GM23338 (cell line): ENCODE measurements at regions not wholly inside any gene's neighbourhood (a gene's known extent, or its start where the extent isn't known, plus 50 kb on each side); places are given as distances from the start of the nearest gene placed in this dataset.

Experiments
- ATAC-seq: fragments of 200-7000 bp; cut with Tn5 transposase; 3 replicates; pipeline ENCODE4 v1.9.1; 2020
- DNase-seq: peaks from one replicate; pipeline ENCODE4 v3.0.0-alpha.2; 2015; ENCODE audit warnings: low spot score
- H2AFZ ChIP-seq: fragments of 200-600 bp; sonication (generic); 2 replicates; pipeline ENCODE4 v1.8.0; 2016; ENCODE audit warnings: antibody characterized with exemption, mild to moderate bottlenecking, moderate library complexity
- H3F3A ChIP-seq: fragments of 200-600 bp; sonication (generic); replicated peaks from 2 replicates; pipeline ENCODE4 v1.8.0; 2017; ENCODE audit warnings: antibody characterized with exemption, mixed run types, low read depth
- H3K27ac ChIP-seq: fragments of 200-600 bp; sonication (generic); 2 replicates; pipeline ENCODE4 v1.6.1; 2016; ENCODE audit warnings: low read depth
- H3K27me3 ChIP-seq: fragments of 200-600 bp; sonication (generic); 2 replicates; pipeline ENCODE4 v1.8.0; 2016; ENCODE audit warnings: mild to moderate bottlenecking, mixed run types, moderate library complexity; ENCODE audit not compliant: insufficient read depth
- H3K36me3 ChIP-seq: fragments of 200-600 bp; sonication (generic); 2 replicates; pipeline ENCODE4 v1.8.0; 2016; ENCODE audit warnings: mild to moderate bottlenecking; ENCODE audit not compliant: insufficient read depth
- H3K4me1 ChIP-seq: fragments of 200-600 bp; sonication (generic); 2 replicates; pipeline ENCODE4 v1.8.0; 2016; ENCODE audit warnings: mild to moderate bottlenecking, moderate library complexity; ENCODE audit not compliant: insufficient read depth
- H3K4me2 ChIP-seq: fragments of 200-600 bp; sonication (generic); 2 replicates; pipeline ENCODE4 v1.7.1; 2017; ENCODE audit warnings: mixed run types
- H3K4me3 ChIP-seq: fragments of 200-600 bp; sonication (generic); 2 replicates; pipeline ENCODE4 v1.6.1; 2016; ENCODE audit warnings: mixed run types
- H3K79me2 ChIP-seq: fragments of 200-600 bp; sonication (generic); replicated peaks from 2 replicates; pipeline ENCODE4 v1.8.0; 2017; ENCODE audit warnings: mild to moderate bottlenecking; ENCODE audit not compliant: insufficient read depth
- H3K9me2 ChIP-seq: fragments of 200-600 bp; sonication (generic); 2 replicates; pipeline ENCODE4 v1.8.0; 2017; ENCODE audit not compliant: insufficient read depth
- H4K20me1 ChIP-seq: fragments of 200-600 bp; sonication (generic); replicated peaks from 2 replicates; pipeline ENCODE4 v1.8.0; 2017; ENCODE audit warnings: mild to moderate bottlenecking; ENCODE audit not compliant: insufficient read depth
- H3K27ac Mint-ChIP-seq: 2 replicates; pipeline ENCODE4 v1.8.0; 2020; ENCODE audit warnings: inconsistent platforms, mild to moderate bottlenecking, moderate library complexity, mixed read lengths
- H3K27me3 Mint-ChIP-seq: 3 replicates; pipeline ENCODE4 v1.8.0; 2022; ENCODE audit warnings: low read depth, mild to moderate bottlenecking, moderate library complexity, mixed read lengths, inconsistent platforms; ENCODE audit not compliant: insufficient read depth, poor library complexity
- H3K36me3 Mint-ChIP-seq: 3 replicates; pipeline ENCODE4 v1.8.0; 2021; ENCODE audit warnings: low read depth, mild to moderate bottlenecking, inconsistent platforms, moderate library complexity, mixed read lengths
- H3K4me1 Mint-ChIP-seq: 3 replicates; pipeline ENCODE4 v1.8.0; 2020; ENCODE audit warnings: mild to moderate bottlenecking, inconsistent platforms, mixed read lengths
- H3K4me3 Mint-ChIP-seq: 3 replicates; pipeline ENCODE4 v1.8.0; 2021; ENCODE audit warnings: moderate library complexity, mild to moderate bottlenecking, inconsistent platforms, mixed read lengths
- H3K9me3 Mint-ChIP-seq: 3 replicates; pipeline ENCODE4 v1.8.0; 2020; ENCODE audit warnings: moderate library complexity, mild to moderate bottlenecking, inconsistent platforms, mixed read lengths
- CREB1 ChIP-seq: fragments of 250-450 bp; sonication (Bioruptor Pico); IDR thresholded peaks from 2 replicates; pipeline ENCODE4 v1.5.0; 2020; ENCODE audit warnings: low read depth, mild to moderate bottlenecking, moderate library complexity
- EZH2phosphoT487 ChIP-seq: fragments of 200-600 bp; sonication (generic); IDR thresholded peaks from one replicate; pipeline ENCODE4 v1.8.1; 2018; ENCODE audit warnings: antibody characterized with exemption; ENCODE audit not compliant: unreplicated experiment
- NANOG ChIP-seq: IDR thresholded peaks from 2 replicates; pipeline ENCODE4 v1.6.1; 2016; ENCODE audit warnings: antibody characterized with exemption, borderline replicate concordance
- POLR2AphosphoS5 ChIP-seq: IDR thresholded peaks from 2 replicates; pipeline ENCODE4 v1.6.1; 2016; ENCODE audit warnings: antibody characterized with exemption, low read depth
- STAT1 ChIP-seq: IDR thresholded peaks from one replicate; pipeline ENCODE4 v1.6.1; 2016; ENCODE audit warnings: antibody characterized with exemption; ENCODE audit not compliant: unreplicated experiment
- ZNF114 ChIP-seq: fragments of 250-450 bp; sonication (Bioruptor Pico); IDR thresholded peaks from 2 replicates; pipeline ENCODE4 v1.5.0; 2020; ENCODE audit warnings: mild to moderate bottlenecking, moderate library complexity
- ZNF331 ChIP-seq: fragments of 250-450 bp; sonication (Bioruptor Pico); IDR thresholded peaks from 2 replicates; pipeline ENCODE4 v1.5.0; 2020; ENCODE audit warnings: low read depth, mild to moderate bottlenecking, moderate library complexity
- TF ChIP-seq, protein P1 (sequence below), 2 experiments: fragments of 200-600 bp in 1 of 2; sonication (generic) in 1 of 2; conservative IDR thresholded peaks; 2 replicates each; pipeline versions ENCODE4 v1.5.1 to v1.6.1; 2016 to 2017; ENCODE audit warnings: antibody characterized with exemption in 2 of 2, low read depth in 2 of 2, mild to moderate bottlenecking in 2 of 2, moderate library complexity in 1 of 2
- TF ChIP-seq, protein P2 (sequence below): IDR thresholded peaks from one replicate; pipeline ENCODE4 v1.6.1; 2018; ENCODE audit warnings: antibody characterized with exemption; ENCODE audit not compliant: unreplicated experiment
- TF ChIP-seq, protein P3 (sequence below): fragments of 250-450 bp; sonication (Bioruptor Pico); IDR thresholded peaks from 2 replicates; pipeline ENCODE4 v1.5.0; 2020; ENCODE audit warnings: mild to moderate bottlenecking, moderate library complexity

DNA sequence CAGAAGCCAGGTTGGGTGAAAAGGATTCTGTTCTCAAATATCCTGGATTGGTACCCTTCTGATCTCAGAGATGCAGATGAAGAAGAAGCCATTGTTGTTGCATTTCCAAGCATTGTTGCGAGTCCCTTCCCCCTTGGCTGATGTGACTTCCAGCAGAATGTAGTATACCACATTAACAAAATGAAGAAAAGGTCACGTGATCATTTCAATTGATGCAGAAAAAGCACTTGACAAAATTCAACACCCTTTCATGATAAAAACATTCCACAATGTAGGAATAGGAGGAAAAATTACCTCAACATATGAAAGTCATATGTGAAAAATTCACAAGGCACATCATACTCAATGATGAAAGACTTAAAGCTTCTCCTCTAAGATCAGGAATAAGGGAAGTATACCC, 181.9 kb upstream of the PFN2 start (continued):
- TF ChIP-seq, protein P1, sequence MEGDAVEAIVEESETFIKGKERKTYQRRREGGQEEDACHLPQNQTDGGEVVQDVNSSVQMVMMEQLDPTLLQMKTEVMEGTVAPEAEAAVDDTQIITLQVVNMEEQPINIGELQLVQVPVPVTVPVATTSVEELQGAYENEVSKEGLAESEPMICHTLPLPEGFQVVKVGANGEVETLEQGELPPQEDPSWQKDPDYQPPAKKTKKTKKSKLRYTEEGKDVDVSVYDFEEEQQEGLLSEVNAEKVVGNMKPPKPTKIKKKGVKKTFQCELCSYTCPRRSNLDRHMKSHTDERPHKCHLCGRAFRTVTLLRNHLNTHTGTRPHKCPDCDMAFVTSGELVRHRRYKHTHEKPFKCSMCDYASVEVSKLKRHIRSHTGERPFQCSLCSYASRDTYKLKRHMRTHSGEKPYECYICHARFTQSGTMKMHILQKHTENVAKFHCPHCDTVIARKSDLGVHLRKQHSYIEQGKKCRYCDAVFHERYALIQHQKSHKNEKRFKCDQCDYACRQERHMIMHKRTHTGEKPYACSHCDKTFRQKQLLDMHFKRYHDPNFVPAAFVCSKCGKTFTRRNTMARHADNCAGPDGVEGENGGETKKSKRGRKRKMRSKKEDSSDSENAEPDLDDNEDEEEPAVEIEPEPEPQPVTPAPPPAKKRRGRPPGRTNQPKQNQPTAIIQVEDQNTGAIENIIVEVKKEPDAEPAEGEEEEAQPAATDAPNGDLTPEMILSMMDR (conservative IDR thresholded peaks at IDR 0.05; ENCODE audit: low read depth in 2 of 2): no peak
- TF ChIP-seq, protein P2, sequence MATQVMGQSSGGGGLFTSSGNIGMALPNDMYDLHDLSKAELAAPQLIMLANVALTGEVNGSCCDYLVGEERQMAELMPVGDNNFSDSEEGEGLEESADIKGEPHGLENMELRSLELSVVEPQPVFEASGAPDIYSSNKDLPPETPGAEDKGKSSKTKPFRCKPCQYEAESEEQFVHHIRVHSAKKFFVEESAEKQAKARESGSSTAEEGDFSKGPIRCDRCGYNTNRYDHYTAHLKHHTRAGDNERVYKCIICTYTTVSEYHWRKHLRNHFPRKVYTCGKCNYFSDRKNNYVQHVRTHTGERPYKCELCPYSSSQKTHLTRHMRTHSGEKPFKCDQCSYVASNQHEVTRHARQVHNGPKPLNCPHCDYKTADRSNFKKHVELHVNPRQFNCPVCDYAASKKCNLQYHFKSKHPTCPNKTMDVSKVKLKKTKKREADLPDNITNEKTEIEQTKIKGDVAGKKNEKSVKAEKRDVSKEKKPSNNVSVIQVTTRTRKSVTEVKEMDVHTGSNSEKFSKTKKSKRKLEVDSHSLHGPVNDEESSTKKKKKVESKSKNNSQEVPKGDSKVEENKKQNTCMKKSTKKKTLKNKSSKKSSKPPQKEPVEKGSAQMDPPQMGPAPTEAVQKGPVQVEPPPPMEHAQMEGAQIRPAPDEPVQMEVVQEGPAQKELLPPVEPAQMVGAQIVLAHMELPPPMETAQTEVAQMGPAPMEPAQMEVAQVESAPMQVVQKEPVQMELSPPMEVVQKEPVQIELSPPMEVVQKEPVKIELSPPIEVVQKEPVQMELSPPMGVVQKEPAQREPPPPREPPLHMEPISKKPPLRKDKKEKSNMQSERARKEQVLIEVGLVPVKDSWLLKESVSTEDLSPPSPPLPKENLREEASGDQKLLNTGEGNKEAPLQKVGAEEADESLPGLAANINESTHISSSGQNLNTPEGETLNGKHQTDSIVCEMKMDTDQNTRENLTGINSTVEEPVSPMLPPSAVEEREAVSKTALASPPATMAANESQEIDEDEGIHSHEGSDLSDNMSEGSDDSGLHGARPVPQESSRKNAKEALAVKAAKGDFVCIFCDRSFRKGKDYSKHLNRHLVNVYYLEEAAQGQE: no peak
- TF ChIP-seq ZNF331 (CRISPR knock-in tag): no peak

DNA sequence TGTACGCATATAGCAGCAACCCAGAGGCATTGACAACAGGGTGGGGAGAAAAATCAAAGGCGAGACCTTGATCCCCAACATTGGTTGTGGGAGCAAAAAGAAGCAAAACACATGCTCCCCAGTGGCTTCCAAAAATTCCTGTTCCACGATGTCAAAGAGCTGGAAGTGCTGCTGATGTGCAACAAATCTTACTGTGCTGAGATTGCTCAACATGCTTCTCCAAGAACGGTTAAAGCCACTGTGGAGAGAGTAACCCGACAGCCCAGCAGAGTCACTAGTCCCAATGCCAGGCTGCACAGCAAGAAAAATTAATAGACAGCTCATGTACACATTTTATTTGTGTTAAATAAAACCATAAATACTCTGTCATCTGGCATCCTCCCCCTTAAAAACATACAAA, 179.9 kb upstream of the PFN2 start:
- H3K4me3 ChIP-seq: no peak overlapping the region
- no peak overlapping the region for H3K4me2 ChIP-seq
- H3K27ac ChIP-seq: no peak overlapping the region
- H3K36me3 ChIP-seq: no peaks in the 10 kb centered on the region
- H3K4me1 ChIP-seq: no peaks in the 10 kb centered on the region
- H3K4me3 Mint-ChIP-seq: no peak overlapping the region
- peaks cover 2% of the 10 kb centered on the region; the same call in 1 of the 3 replicates for H3K4me1 Mint-ChIP-seq
- H3K27ac Mint-ChIP-seq: no peak overlapping the region
- H3K27me3 Mint-ChIP-seq: no peaks in the 10 kb centered on the region
- H4K20me1 ChIP-seq: no peaks in the 10 kb centered on the region
- H3F3A ChIP-seq: no peaks in the 10 kb centered on the region
- peak overlapping the region; percentile 24; the same call in 1 of the 2 replicates for H2AFZ ChIP-seq
- ATAC-seq (no peak), DNase-seq (no peak)
- H3K79me2 ChIP-seq: no peaks in the 10 kb centered on the region
- no peaks in the 10 kb centered on the region for H3K36me3 Mint-ChIP-seq
- H3K9me3 Mint-ChIP-seq: no peaks in the 10 kb centered on the region; the same call in 2 of the 3 replicates
- H3K27me3 ChIP-seq: no peaks in the 10 kb centered on the region
- H3K9me2 ChIP-seq: no peaks in the 10 kb centered on the region
- TF ChIP-seq ZNF331 (CRISPR knock-in tag) (no peak), NANOG (no peak), STAT1 (no peak), POLR2AphosphoS5 (no peak), CREB1 (CRISPR knock-in tag) (no peak), EZH2phosphoT487 (no peak), ZNF114 (no peak)
- TF ChIP-seq, protein P1 (conservative IDR thresholded peaks at IDR 0.05; ENCODE audit: low read depth in 2 of 2): no peak
- TF ChIP-seq, protein P3, sequence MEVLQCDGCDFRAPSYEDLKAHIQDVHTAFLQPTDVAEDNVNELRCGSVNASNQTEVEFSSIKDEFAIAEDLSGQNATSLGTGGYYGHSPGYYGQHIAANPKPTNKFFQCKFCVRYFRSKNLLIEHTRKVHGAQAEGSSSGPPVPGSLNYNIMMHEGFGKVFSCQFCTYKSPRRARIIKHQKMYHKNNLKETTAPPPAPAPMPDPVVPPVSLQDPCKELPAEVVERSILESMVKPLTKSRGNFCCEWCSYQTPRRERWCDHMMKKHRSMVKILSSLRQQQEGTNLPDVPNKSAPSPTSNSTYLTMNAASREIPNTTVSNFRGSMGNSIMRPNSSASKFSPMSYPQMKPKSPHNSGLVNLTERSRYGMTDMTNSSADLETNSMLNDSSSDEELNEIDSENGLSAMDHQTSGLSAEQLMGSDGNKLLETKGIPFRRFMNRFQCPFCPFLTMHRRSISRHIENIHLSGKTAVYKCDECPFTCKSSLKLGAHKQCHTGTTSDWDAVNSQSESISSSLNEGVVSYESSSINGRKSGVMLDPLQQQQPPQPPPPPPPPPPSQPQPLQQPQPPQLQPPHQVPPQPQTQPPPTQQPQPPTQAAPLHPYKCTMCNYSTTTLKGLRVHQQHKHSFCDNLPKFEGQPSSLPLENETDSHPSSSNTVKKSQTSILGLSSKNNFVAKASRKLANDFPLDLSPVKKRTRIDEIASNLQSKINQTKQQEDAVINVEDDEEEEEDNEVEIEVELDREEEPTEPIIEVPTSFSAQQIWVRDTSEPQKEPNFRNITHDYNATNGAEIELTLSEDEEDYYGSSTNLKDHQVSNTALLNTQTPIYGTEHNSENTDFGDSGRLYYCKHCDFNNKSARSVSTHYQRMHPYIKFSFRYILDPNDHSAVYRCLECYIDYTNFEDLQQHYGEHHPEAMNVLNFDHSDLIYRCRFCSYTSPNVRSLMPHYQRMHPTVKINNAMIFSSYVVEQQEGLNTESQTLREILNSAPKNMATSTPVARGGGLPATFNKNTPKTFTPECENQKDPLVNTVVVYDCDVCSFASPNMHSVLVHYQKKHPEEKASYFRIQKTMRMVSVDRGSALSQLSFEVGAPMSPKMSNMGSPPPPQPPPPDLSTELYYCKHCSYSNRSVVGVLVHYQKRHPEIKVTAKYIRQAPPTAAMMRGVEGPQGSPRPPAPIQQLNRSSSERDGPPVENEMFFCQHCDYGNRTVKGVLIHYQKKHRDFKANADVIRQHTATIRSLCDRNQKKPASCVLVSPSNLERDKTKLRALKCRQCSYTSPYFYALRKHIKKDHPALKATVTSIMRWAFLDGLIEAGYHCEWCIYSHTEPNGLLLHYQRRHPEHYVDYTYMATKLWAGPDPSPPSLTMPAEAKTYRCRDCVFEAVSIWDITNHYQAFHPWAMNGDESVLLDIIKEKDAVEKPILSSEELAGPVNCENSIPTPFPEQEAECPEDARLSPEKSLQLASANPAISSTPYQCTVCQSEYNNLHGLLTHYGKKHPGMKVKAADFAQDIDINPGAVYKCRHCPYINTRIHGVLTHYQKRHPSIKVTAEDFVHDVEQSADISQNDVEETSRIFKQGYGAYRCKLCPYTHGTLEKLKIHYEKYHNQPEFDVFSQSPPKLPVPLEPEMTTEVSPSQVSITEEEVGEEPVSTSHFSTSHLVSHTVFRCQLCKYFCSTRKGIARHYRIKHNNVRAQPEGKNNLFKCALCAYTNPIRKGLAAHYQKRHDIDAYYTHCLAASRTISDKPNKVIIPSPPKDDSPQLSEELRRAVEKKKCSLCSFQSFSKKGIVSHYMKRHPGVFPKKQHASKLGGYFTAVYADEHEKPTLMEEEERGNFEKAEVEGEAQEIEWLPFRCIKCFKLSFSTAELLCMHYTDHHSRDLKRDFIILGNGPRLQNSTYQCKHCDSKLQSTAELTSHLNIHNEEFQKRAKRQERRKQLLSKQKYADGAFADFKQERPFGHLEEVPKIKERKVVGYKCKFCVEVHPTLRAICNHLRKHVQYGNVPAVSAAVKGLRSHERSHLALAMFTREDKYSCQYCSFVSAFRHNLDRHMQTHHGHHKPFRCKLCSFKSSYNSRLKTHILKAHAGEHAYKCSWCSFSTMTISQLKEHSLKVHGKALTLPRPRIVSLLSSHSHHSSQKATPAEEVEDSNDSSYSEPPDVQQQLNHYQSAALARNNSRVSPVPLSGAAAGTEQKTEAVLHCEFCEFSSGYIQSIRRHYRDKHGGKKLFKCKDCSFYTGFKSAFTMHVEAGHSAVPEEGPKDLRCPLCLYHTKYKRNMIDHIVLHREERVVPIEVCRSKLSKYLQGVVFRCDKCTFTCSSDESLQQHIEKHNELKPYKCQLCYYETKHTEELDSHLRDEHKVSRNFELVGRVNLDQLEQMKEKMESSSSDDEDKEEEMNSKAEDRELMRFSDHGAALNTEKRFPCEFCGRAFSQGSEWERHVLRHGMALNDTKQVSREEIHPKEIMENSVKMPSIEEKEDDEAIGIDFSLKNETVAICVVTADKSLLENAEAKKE: no peak
